Skin of body (tissue), 1 donor: ENCODE measurements at regions not wholly inside any gene's neighbourhood (a gene's known extent, or its start where the extent isn't known, plus 50 kb on each side); places are given as distances from the start of the nearest gene placed in this dataset.
"Not testable (repeated sequence)": the region's sequence is repeated elsewhere in the genome, so short reads cannot be mapped to it uniquely, and the experiment has no call there.

Source experiments
- DNase-seq: peaks from one replicate; lab custom pipeline; 2025; lab: John Stamatoyannopoulos, UW

GRCh38 chr10:63843107-63843506 is 321.9 kb downstream of the REEP3 start:
- DNase-seq, result no peak

- not testable (repeated sequence) for DNase-seq
Measured at GRCh38 chr10:63848871-63849270, 327.7 kb downstream of the REEP3 start.

GRCh38 chr10:63862860-63863259 is 341.7 kb downstream of the REEP3 start:
- DNase-seq, result no peak

- no peak for DNase-seq
Measured at GRCh38 chr10:63865210-63865609, 344.0 kb downstream of the REEP3 start.

GRCh38 chr10:63866075-63866746 is 345.0 kb downstream of the REEP3 start:
- DNase-seq, result peak; percentile 78

- no peak for DNase-seq
Measured at GRCh38 chr10:63866747-63867140, 345.5 kb downstream of the REEP3 start.

GRCh38 chr10:63878428-63878827 is 357.2 kb downstream of the REEP3 start:
- no peak for DNase-seq

- DNase-seq, result no peak
Measured at GRCh38 chr10:63883861-63884260, 362.7 kb downstream of the REEP3 start.

- DNase-seq, result no peak
Measured at GRCh38 chr10:63884426-63884825, 363.2 kb downstream of the REEP3 start.

- no peak for DNase-seq
Measured at GRCh38 chr10:63885156-63885555, 364.0 kb downstream of the REEP3 start.

- no peak for DNase-seq
Measured at GRCh38 chr10:63886281-63887022, 365.3 kb downstream of the REEP3 start.

GRCh38 chr10:63887023-63887589 is 365.9 kb downstream of the REEP3 start:
- no peak for DNase-seq

GRCh38 chr10:63887600-63888370 is 366.6 kb downstream of the REEP3 start:
- no peak for DNase-seq

GRCh38 chr10:63889803-63890202 is 368.6 kb downstream of the REEP3 start:
- DNase-seq, result peak; percentile 36

- DNase-seq, result no peak
Measured at GRCh38 chr10:63896992-63897391, 375.8 kb downstream of the REEP3 start.

- DNase-seq, result no peak
Measured at GRCh38 chr10:63899673-63900300, 378.6 kb downstream of the REEP3 start.

GRCh38 chr10:63901228-63901627 is 380.0 kb downstream of the REEP3 start:
- DNase-seq, result no peak

- DNase-seq, result no peak
Measured at GRCh38 chr10:63901881-63902280, 380.7 kb downstream of the REEP3 start.

GRCh38 chr10:63910806-63911205 is 389.6 kb downstream of the REEP3 start:
- no peak for DNase-seq

GRCh38 chr10:63915240-63915639 is 394.0 kb downstream of the REEP3 start:
- DNase-seq, result no peak

- DNase-seq, result no peak
Measured at GRCh38 chr10:63917363-63917762, 396.2 kb downstream of the REEP3 start.
